ENCODE measurements at regions not wholly inside any gene's neighbourhood (a gene's known extent, or its start where the extent isn't known, plus 50 kb on each side); places are given as distances from the start of the nearest gene placed in this dataset.

DNA sequence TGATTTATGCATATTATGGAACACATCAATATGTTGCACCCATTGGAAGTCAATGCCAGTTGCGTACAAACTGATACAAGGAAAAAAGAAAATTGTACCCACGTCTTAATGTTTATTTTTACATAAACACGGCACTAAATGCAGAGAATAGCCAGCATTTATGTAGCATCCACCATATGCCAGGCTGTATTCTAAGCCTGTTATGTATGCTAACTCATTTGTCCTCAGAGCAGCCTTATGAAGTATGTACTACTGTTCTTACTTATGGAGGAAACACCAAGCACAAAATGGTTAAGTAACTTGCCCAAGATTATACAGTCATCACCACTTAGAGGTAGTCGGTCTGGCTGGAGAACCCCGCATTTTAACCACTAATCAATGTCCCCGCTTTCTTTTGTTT lies 837.9 kb upstream of the RBFOX1 start:
- Mint-ChIP-seq H3K27me3 (no peaks in the 10 kb centered on the region), H3K4me3 (no peak overlapping the region), H3K27ac (no peak overlapping the region), H3K4me1 (ENCODE audit: low read depth) (no peaks in the 10 kb centered on the region), H3K9me3 (peaks cover 22% of the 10 kb centered on the region), H3K36me3 (ENCODE audit: low read depth) (no peaks in the 10 kb centered on the region)
- no peak for DNase-seq

DNA sequence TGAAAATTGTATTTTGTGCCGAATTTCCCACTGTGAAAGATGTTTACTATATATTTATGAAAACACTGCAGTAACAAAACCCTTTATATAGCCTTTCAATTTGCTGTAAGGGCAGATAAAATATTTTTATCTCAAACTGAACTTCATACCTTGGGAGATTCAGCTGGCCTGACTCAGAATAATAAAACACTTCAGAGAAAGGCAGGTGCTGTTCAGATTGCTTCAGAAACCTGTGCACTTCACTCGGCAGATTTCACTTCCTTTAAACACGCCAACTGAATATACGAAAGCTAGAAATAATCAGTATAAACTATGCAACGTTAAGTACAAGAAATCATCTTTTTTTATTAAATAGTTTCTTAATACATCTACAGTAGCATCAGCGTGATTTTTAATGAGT lies 839.1 kb upstream of the RBFOX1 start:
- H3K27ac Mint-ChIP-seq = no peak overlapping the region
- H3K27me3 Mint-ChIP-seq = no peaks in the 10 kb centered on the region
- H3K36me3 Mint-ChIP-seq (ENCODE audit: low read depth) = no peaks in the 10 kb centered on the region
- peaks cover 19% of the 10 kb centered on the region for H3K9me3 Mint-ChIP-seq
- DNase-seq = no peak
- no peak overlapping the region for H3K4me3 Mint-ChIP-seq
- H3K4me1 Mint-ChIP-seq (ENCODE audit: low read depth) = no peaks in the 10 kb centered on the region

DNA sequence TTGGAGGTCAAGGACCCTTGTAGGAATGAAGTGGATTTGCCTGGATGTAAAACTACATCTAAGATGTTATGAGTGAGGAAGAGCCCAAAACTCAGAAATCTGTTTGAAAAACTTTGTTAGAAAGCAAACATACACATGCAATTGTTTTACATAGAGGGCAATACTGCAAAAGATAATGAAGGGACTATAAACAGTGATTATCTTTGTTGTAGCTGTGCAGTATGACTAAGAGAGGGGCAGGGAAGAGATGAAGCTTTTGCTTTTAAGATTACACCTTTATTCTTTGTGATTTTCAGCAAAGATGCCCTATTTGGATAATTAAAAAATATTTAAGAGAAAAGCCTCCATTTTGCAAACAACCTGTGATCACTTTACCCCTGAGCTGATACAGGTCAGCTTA lies 839.9 kb upstream of the RBFOX1 start:
- H3K9me3 Mint-ChIP-seq = peaks cover 19% of the 10 kb centered on the region
- H3K4me1 Mint-ChIP-seq (ENCODE audit: low read depth) = no peaks in the 10 kb centered on the region
- no peak for DNase-seq
- H3K27me3 Mint-ChIP-seq = no peaks in the 10 kb centered on the region
- H3K36me3 Mint-ChIP-seq (ENCODE audit: low read depth) = no peaks in the 10 kb centered on the region
- no peak overlapping the region for H3K27ac Mint-ChIP-seq
- no peak overlapping the region for H3K4me3 Mint-ChIP-seq

DNA sequence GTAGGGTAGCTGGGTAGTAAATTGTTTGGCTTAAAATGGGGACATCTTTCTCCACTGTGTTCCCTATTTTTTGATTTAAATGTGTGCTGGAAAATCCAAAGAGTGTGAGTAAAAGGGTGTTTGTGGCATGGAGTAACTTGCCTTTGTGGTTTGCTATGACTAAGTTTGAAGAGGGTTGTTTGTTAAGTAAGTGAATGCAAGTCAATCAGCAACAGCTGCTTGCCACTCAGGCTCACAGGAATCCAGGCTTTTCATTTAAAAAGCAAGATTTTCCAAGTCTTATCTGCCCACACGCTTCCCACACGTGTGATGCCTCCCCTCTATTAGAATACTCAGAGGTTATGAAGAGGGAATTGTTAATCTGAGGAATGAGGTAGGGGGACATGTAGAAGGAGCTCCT lies 847.7 kb upstream of the RBFOX1 start:
- H3K4me3 Mint-ChIP-seq = no peak overlapping the region
- no peaks in the 10 kb centered on the region for H3K36me3 Mint-ChIP-seq (ENCODE audit: low read depth)
- peaks cover 20% of the 10 kb centered on the region for H3K27me3 Mint-ChIP-seq
- peaks cover 11% of the 10 kb centered on the region for H3K9me3 Mint-ChIP-seq
- no peak overlapping the region for H3K27ac Mint-ChIP-seq
- no peaks in the 10 kb centered on the region for H3K4me1 Mint-ChIP-seq (ENCODE audit: low read depth)
- DNase-seq = no peak

DNA sequence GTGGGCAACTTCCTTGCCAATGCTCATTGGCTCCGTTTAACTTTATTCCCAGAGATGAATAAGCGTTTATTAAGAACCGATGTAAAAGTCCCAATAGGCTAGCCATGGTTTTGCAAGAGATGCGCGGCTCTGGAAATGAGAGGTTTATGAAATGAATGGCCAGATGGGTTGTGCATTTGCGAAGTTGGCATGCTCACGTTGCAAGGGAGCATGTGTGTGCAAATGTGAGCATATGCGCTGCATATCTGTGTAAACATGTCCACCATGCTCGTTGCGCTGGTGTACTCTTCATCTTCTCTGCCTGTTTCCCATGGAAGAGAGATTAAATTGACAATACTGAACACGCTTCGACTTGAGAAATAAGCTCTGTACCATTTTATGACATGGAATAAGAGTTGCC lies 848.6 kb upstream of the RBFOX1 start:
- Mint-ChIP-seq H3K27ac (no peak overlapping the region), H3K27me3 (peaks cover 20% of the 10 kb centered on the region)

DNA sequence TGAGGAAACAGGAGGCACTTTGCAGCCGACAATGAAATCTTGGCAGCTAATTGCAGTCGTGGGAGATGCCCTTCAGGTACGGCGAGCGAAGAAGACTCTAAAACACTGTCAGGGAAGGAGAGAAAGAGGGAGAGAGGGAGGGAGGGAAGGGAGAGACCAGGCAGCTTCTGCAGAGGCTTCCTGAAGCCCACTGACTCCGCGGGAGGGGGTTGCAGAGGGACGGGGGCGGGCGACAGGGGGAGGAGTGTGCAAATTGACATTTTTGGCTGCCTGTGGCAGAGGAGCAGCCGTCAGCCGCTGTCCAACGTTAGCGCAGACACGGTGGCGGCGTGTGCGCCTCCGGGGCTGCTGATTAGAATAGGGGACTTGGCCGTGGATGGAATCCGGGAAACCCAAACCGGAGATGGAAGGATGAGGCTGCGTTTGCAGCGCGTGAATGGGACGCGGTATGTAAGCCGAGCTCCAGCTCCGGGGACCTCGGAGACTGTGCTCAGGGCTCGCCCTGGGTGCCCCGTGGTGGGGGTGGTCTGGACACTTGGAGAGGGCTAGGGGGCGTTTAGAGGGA lies 849.1 kb upstream of the RBFOX1 start:
- Mint-ChIP-seq H3K27me3 (peaks cover 20% of the 10 kb centered on the region), H3K4me3 (no peak overlapping the region), H3K27ac (no peak overlapping the region), H3K36me3 (ENCODE audit: low read depth) (no peaks in the 10 kb centered on the region), H3K9me3 (peaks cover 11% of the 10 kb centered on the region), H3K4me1 (ENCODE audit: low read depth) (no peaks in the 10 kb centered on the region)
- DNase-seq = no peak

More for the DNA sequence above, 848.6 kb upstream of the RBFOX1 start:
- no peaks in the 10 kb centered on the region for H3K36me3 Mint-ChIP-seq (ENCODE audit: low read depth)
- DNase-seq = no peak
- peaks cover 11% of the 10 kb centered on the region for H3K9me3 Mint-ChIP-seq
- no peaks in the 10 kb centered on the region for H3K4me1 Mint-ChIP-seq (ENCODE audit: low read depth)
- H3K4me3 Mint-ChIP-seq = no peak overlapping the region

DNA sequence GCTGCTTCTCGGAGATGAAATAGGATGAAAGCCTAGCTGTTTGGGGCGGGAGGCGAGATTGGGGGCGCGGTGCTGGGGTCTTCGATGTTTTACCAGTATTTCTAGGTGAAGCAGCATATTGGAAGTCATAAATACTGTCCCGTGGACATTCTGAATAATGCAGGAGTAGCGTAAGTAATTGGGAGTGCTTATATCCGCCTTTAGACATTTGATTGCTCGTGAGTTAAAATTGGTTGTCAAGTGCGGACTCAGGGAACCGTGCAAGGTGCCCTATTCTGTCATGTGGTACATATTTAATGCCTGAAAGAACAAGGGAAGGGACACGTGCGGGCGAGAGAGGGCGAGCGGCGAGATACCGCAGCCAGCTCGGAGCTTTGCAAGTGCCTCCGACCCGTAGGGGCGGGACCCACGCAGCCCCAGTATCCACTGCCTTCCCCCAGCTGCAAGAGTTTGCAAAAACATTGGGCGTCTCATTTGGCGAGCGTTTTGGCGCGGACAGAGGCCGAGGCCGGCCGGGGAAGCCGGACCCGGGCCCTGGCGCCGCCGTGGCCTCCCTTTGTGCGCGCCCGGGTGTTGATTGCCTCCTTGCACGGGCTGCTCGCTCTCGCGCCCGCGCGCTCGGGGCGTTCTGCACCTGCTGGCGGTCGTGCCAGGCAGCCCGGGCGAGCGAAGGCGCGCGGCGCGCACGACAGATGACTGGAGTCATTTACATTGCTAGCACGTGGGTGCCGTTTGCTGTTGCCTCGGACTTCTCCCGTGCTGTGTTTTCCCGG lies 849.8 kb upstream of the RBFOX1 start:
- Mint-ChIP-seq H3K36me3 (ENCODE audit: low read depth) (no peaks in the 10 kb centered on the region), H3K4me1 (ENCODE audit: low read depth) (no peaks in the 10 kb centered on the region), H3K27me3 (peaks cover 20% of the 10 kb centered on the region), H3K27ac (no peak overlapping the region), H3K9me3 (peaks cover 12% of the 10 kb centered on the region), H3K4me3 (no peak overlapping the region)
- no peak for DNase-seq

DNA sequence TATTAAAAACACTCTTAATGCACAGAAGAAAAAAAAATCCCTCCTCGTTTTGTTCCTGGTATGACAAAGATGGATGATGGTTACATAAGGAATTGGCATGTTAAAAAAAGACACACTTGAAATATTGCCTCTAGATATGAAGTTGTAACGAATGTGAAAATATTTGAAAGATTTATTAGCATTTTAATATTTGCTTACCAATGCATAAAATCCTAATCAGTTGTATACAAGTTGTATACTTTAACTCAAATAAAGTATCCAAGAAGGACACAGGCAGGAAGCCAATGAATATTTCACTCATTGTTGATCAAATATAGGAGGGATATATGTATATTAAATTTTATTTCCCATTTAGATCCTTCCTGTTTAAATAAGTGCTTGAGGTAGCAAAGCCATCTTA lies 850.8 kb upstream of the RBFOX1 start:
- H3K27me3 Mint-ChIP-seq = peaks cover 20% of the 10 kb centered on the region
- H3K9me3 Mint-ChIP-seq = peaks cover 14% of the 10 kb centered on the region
- no peak overlapping the region for H3K4me3 Mint-ChIP-seq
- no peaks in the 10 kb centered on the region for H3K36me3 Mint-ChIP-seq (ENCODE audit: low read depth)
- no peaks in the 10 kb centered on the region for H3K4me1 Mint-ChIP-seq (ENCODE audit: low read depth)
- DNase-seq = no peak
- H3K27ac Mint-ChIP-seq = no peak overlapping the region

DNA sequence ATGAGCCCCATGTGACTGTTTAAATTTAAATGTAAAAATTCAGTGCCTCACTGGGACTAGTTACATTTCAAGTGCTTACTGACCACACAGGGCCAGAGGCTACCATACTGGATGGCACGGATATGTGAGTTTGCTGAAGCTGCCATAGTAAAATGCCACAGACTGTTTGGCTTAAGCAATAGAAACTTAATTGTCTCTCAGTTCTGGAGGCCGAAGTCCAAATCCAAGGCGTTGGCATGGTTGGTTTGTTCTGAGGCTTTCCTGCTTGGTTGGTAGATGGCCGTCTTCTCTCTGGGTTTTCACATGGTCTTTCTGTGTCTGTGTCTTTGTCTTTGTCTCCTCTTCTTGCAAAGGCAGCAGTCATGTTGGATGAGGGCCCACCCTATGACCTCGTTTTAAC lies 878.9 kb upstream of the RBFOX1 start:
- Mint-ChIP-seq H3K9me3 (peaks cover 19% of the 10 kb centered on the region), H3K27ac (no peak overlapping the region), H3K27me3 (no peaks in the 10 kb centered on the region), H3K4me1 (ENCODE audit: low read depth) (no peaks in the 10 kb centered on the region), H3K36me3 (ENCODE audit: low read depth) (no peaks in the 10 kb centered on the region), H3K4me3 (no peak overlapping the region)
- no peak for DNase-seq

DNA sequence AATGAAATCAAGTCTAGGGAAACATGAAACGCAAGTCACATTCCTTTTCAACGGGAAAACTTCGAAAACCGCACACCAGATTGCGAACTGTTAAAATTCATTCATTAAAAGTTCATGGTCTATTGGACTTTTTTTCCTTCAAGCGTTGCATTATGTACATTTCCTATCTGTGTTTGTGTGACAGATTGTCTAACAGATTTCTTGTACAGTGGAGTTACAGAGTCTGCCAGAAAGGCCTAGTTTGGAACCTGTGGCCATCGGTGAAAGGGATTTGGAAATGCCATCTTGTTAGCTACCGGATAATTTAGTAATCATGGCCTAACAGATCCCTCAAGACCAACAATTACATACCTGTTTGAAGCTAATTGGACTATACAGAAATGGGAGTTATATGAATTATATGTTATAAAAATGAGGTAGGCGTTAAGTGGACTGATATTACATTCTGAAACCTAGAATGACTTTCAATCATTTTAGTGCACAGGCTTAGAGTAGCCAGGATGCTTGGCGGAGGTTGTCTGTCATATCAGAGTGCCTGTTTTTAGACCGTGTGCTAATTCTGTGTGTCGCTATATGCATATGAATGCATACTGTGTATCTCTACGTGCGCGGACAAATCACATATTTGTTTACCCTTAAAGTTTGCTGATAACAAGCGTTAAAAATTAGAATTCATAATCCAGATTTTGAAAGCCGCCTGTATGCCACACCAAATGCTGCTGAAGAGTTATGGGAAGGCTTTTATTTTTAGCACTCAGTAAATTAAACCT lies 885.4 kb upstream of the RBFOX1 start:
- peaks cover 12% of the 10 kb centered on the region for H3K9me3 Mint-ChIP-seq
- H3K36me3 Mint-ChIP-seq (ENCODE audit: low read depth) = no peaks in the 10 kb centered on the region
- H3K4me1 Mint-ChIP-seq (ENCODE audit: low read depth) = no peaks in the 10 kb centered on the region
- H3K27me3 Mint-ChIP-seq = no peaks in the 10 kb centered on the region
- no peak overlapping the region for H3K27ac Mint-ChIP-seq
- H3K4me3 Mint-ChIP-seq = no peak overlapping the region
- no peak for DNase-seq

DNA sequence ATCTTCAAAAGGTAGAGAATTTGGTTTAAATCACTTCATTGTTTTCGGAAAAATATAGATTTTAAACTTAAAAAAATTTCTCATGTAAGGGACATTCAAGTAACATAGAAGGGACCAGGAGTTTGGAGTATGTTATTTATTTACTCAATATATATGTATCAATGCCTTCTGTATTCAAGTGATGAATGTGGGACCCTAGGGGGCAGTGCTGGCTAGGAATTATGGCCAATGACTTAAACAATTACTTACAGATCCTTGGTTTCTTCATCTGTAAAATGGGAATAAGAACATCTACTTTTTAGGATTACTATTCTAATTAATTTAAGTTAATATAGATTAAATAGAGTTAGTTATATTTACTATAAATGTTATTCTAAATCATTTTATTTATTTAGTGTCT lies 886.3 kb upstream of the RBFOX1 start:
- H3K9me3 Mint-ChIP-seq = peaks cover 10% of the 10 kb centered on the region

DNA sequence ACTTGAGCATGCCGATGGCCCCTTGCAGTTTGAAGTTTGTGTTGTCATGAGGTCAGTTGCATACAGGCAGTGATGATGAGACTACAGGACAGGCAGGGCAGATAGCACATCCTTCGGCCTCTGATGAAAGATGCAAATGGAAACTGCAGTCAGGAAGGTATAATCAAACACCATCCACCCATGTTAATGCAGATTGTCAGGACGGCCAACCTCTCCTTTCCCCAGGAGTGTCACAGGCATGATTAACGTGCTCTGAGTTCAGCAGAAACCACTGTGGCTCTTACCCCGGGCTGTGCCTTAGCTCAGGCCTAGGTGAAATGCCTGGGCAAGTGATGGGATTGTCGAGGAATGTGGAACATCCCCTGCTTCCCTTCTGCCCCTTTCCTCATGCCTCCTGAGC lies 893.5 kb upstream of the RBFOX1 start:
- DNase-seq = no peak
- no peaks in the 10 kb centered on the region for H3K36me3 Mint-ChIP-seq (ENCODE audit: low read depth)
- peaks cover 14% of the 10 kb centered on the region for H3K9me3 Mint-ChIP-seq
- H3K4me1 Mint-ChIP-seq (ENCODE audit: low read depth) = no peaks in the 10 kb centered on the region
- H3K27ac Mint-ChIP-seq = no peak overlapping the region
- no peaks in the 10 kb centered on the region for H3K27me3 Mint-ChIP-seq
- H3K4me3 Mint-ChIP-seq = no peak overlapping the region

More for the DNA sequence above, 886.3 kb upstream of the RBFOX1 start:
- no peaks in the 10 kb centered on the region for H3K27me3 Mint-ChIP-seq
- H3K36me3 Mint-ChIP-seq (ENCODE audit: low read depth) = no peaks in the 10 kb centered on the region
- H3K4me1 Mint-ChIP-seq (ENCODE audit: low read depth) = no peaks in the 10 kb centered on the region
- H3K4me3 Mint-ChIP-seq = no peak overlapping the region
- no peak overlapping the region for H3K27ac Mint-ChIP-seq
- DNase-seq = no peak

DNA sequence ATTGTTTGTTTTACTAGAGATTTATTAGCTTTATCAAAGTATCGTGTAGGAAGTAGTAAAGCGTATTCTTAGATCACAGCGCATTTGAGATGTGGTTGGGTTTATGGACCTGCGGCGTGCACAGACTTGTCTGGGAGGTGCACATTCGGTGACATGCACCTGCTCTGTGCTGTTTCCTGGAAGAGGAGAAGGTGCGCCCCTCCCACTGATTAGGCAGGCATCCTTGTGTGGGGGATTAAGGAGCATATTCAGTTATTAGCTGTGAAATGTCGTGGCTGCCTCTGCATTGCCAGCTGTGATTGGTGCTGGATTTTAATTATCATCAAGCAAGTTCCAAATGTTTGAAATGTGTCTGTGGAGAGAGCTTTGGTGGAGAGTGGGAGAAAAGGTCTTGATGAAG lies 903.8 kb upstream of the RBFOX1 start:
- H3K4me3 Mint-ChIP-seq = no peak overlapping the region
- no peaks in the 10 kb centered on the region for H3K27me3 Mint-ChIP-seq
- no peak for DNase-seq
- H3K27ac Mint-ChIP-seq = no peak overlapping the region
- H3K36me3 Mint-ChIP-seq (ENCODE audit: low read depth) = no peaks in the 10 kb centered on the region
- peaks cover 11% of the 10 kb centered on the region for H3K9me3 Mint-ChIP-seq
- H3K4me1 Mint-ChIP-seq (ENCODE audit: low read depth) = no peaks in the 10 kb centered on the region

DNA sequence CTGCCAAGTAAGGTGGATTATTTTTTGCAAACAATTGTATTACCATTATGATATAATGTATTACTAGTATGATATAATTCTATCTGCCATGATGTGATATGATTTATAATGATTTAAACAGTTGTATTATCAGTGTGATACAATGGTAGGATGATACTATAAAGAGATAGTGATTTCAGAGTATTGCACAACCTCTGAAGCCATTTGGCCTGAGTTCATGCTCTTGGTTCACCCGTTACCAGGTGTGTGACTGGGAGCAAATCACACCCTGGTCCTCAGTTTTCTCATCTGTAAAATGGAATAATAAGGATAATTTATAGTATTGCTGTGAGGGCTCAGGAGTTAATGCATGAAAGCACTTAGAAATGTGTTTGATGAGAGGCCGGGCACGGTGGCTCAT lies 905.0 kb upstream of the RBFOX1 start:
- Mint-ChIP-seq H3K9me3 (peaks cover 14% of the 10 kb centered on the region), H3K4me1 (ENCODE audit: low read depth) (no peaks in the 10 kb centered on the region), H3K4me3 (no peak overlapping the region), H3K36me3 (ENCODE audit: low read depth) (no peaks in the 10 kb centered on the region), H3K27ac (no peak overlapping the region), H3K27me3 (no peaks in the 10 kb centered on the region)
- DNase-seq = no peak

DNA sequence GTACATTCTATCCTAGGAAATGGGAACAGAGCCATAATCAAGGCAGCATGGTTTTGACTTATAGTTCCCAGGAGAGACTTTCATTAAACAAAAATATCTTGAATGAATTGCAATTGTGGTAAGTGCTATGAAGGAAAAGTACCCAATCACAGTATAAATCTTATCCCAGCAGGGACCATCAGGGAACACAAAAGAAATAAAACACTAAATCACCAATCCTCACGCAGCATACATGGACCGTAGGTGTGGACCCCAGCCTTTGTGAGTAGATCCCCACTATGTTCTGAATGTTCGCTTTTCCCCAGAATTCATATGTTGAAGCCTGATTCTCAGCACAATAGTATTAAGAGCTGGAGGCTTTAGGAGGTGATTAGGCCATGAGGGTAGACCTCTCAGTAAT lies 925.0 kb upstream of the RBFOX1 start:
- Mint-ChIP-seq H3K36me3 (ENCODE audit: low read depth) (no peaks in the 10 kb centered on the region), H3K4me1 (ENCODE audit: low read depth) (no peaks in the 10 kb centered on the region), H3K27ac (no peak overlapping the region), H3K27me3 (no peaks in the 10 kb centered on the region), H3K9me3 (peaks cover 7% of the 10 kb centered on the region), H3K4me3 (no peak overlapping the region)
- no peak for DNase-seq

Data from activated T-cell treated with anti-CD3 and anti-CD28 coated beads, Interleukin-2, amount 50 U/mL, for 24 hours (primary cell).